RWPE2 (cell line): ENCODE measurements at regions not wholly inside any gene's neighbourhood (a gene's known extent, or its start where the extent isn't known, plus 50 kb on each side); places are given as distances from the start of the nearest gene placed in this dataset.

Source experiments
- ATAC-seq: fragments of 200-7000 bp; cut with Tn5 transposase; 3 replicates; pipeline ENCODE4 v1.9.1; 2021; ENCODE audit warnings: low read depth
- DNase-seq: peaks from one replicate; pipeline ENCODE4 v3.0.0-alpha.2; 2020; ENCODE audit warnings: low spot score
- H3K27ac ChIP-seq: fragments of 450-650 bp; 2 replicates; pipeline ENCODE4 v1.5.1; 2017; ENCODE audit warnings: mild to moderate bottlenecking; ENCODE audit not compliant: poor library complexity, severe bottlenecking
- H3K27me3 ChIP-seq: fragments of 250-450 bp; sonication (Bioruptor Pico); 2 replicates; pipeline ENCODE4 v1.5.1; 2021; ENCODE audit warnings: mild to moderate bottlenecking, moderate library complexity; ENCODE audit not compliant: insufficient read depth, poor library complexity, severe bottlenecking
- H3K36me3 ChIP-seq: fragments of 250-450 bp; sonication (Bioruptor Pico); 2 replicates; pipeline ENCODE4 v1.5.1; 2020; ENCODE audit warnings: low read depth, mild to moderate bottlenecking, moderate library complexity
- H3K4me1 ChIP-seq: fragments of 250-450 bp; sonication (Bioruptor Pico); 2 replicates; pipeline ENCODE4 v1.5.1; 2021; ENCODE audit warnings: mild to moderate bottlenecking, moderate library complexity; ENCODE audit not compliant: insufficient read depth, poor library complexity, severe bottlenecking
- H3K4me3 ChIP-seq: fragments of 250-450 bp; sonication (Bioruptor Pico); 2 replicates; pipeline ENCODE4 v1.5.1; 2021; ENCODE audit warnings: mild to moderate bottlenecking, moderate library complexity; ENCODE audit not compliant: severe bottlenecking
- H3K9me3 ChIP-seq: fragments of 250-450 bp; sonication (Bioruptor Pico); 2 replicates; pipeline ENCODE4 v1.5.1; 2021; ENCODE audit warnings: mild to moderate bottlenecking, moderate library complexity; ENCODE audit not compliant: severe bottlenecking
- CTCF ChIP-seq: fragments of 450-650 bp; IDR thresholded peaks from one replicate; pipeline ENCODE4 v1.5.1; 2017; ENCODE audit warnings: mild to moderate bottlenecking, moderate library complexity; ENCODE audit not compliant: poor library complexity, severe bottlenecking

- no peak for ATAC-seq
- H3K4me3 ChIP-seq: no peak overlapping the region
- no peaks in the 10 kb centered on the region for H3K4me1 ChIP-seq
These were observed 65.8 kb downstream of the SPIN4 start for GRCh38 chrX:63285375-63285774.

GRCh38 chrX:63284659-63285058 lies 66.5 kb downstream of the SPIN4 start:
- H3K27me3 ChIP-seq: no peaks in the 10 kb centered on the region
- ATAC-seq (no peak), DNase-seq (no peak)
- no peak for TF ChIP-seq CTCF
- H3K36me3 ChIP-seq: no peaks in the 10 kb centered on the region
- H3K9me3 ChIP-seq: no peaks in the 10 kb centered on the region
- H3K4me3 ChIP-seq: no peak overlapping the region
- H3K4me1 ChIP-seq: no peaks in the 10 kb centered on the region
- H3K27ac ChIP-seq: no peak overlapping the region

More at GRCh38 chrX:63285375-63285774, 65.8 kb downstream of the SPIN4 start:
- no peak for DNase-seq
- Histone ChIP-seq H3K9me3 (no peaks in the 10 kb centered on the region), H3K27ac (no peak overlapping the region), H3K27me3 (no peaks in the 10 kb centered on the region), H3K36me3 (no peaks in the 10 kb centered on the region)
- TF ChIP-seq CTCF: no peak

- DNase-seq (no peak), ATAC-seq (no peak)
- Histone ChIP-seq H3K36me3 (no peaks in the 10 kb centered on the region), H3K27me3 (no peaks in the 10 kb centered on the region), H3K9me3 (no peaks in the 10 kb centered on the region), H3K4me3 (no peak overlapping the region), H3K4me1 (no peaks in the 10 kb centered on the region), H3K27ac (no peak overlapping the region)
- TF ChIP-seq CTCF: no peak
These were observed 67.8 kb downstream of the SPIN4 start for GRCh38 chrX:63283348-63283747.

GRCh38 chrX:63282828-63283227 lies 68.3 kb downstream of the SPIN4 start:
- Histone ChIP-seq H3K36me3 (no peaks in the 10 kb centered on the region), H3K9me3 (no peaks in the 10 kb centered on the region), H3K27ac (no peak overlapping the region), H3K4me3 (no peak overlapping the region), H3K27me3 (no peaks in the 10 kb centered on the region), H3K4me1 (no peaks in the 10 kb centered on the region)
- ATAC-seq (no peak), DNase-seq (no peak)
- TF ChIP-seq CTCF: no peak

GRCh38 chrX:63282077-63282476 lies 69.1 kb downstream of the SPIN4 start:
- no peak for ATAC-seq
- TF ChIP-seq CTCF: no peak
- Histone ChIP-seq H3K9me3 (no peaks in the 10 kb centered on the region), H3K36me3 (no peaks in the 10 kb centered on the region), H3K4me3 (no peak overlapping the region), H3K27me3 (no peaks in the 10 kb centered on the region), H3K4me1 (no peaks in the 10 kb centered on the region), H3K27ac (no peak overlapping the region)
- no peak for DNase-seq
